ENCODE measurements at regions not wholly inside any gene's neighbourhood (a gene's known extent, or its start where the extent isn't known, plus 50 kb on each side); places are given as distances from the start of the nearest gene placed in this dataset.

DNA sequence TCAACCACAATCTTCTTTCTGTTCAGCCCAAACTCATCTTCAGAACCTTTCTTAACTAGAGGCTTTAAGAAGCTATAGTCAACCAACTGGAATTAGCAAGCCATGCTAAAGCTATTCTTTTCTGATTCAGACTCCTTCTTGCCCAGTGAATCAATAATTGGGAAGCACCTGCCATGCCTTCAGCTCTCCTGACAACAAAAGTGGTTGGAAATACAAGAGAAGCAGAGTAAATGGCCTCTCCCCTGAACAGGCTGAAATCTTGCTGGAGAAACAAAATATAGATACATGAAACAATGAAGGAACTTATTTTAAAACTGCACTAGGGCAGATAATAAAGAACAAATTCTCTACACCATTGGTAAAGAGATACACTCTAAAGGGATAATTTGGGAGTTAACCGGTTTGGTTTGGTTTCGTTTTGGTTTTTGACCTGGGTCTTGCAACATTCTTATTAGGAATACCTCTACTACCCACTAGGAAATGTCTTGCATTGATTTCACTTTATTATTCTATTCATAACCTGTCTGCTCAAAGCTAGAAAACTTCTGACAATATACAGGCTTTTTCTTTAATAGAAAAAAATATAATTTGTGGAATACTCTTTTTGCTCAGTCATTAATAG is 173.6 kb upstream of the DYNLRB2 start:
- TF ChIP-seq CTCF (IDR thresholded peaks at IDR 0.05) (no peak), POLR2A (IDR thresholded peaks at IDR 0.05) (no peak)
